Endodermal cell (in vitro differentiated cells): ENCODE measurements at regions not wholly inside any gene's neighbourhood (a gene's known extent, or its start where the extent isn't known, plus 50 kb on each side); places are given as distances from the start of the nearest gene placed in this dataset.
A peak's percentile ranks its signal among the peaks of the same experiment; 100 is the strongest.

Experiments used
- DNase-seq: peaks from one replicate; pipeline ENCODE4 v3.0.0-alpha.2; 2017
- H3K27ac ChIP-seq: 2 replicates; pipeline ENCODE4 v1.5.1; 2013; ENCODE audit warnings: mild to moderate bottlenecking, low read depth, low read length, moderate library complexity
- H3K27me3 ChIP-seq: 2 replicates; pipeline ENCODE4 v1.6.1; 2013; ENCODE audit warnings: mild to moderate bottlenecking, low read length, moderate library complexity; ENCODE audit not compliant: insufficient read depth, control insufficient read depth, poor library complexity, severe bottlenecking
- H3K36me3 ChIP-seq: 2 replicates; pipeline ENCODE4 v1.7.0; 2013; ENCODE audit warnings: mild to moderate bottlenecking, low read length, moderate library complexity; ENCODE audit not compliant: control insufficient read depth, insufficient read depth
- H3K4me1 ChIP-seq: one replicate; pipeline ENCODE4 v1.7.0; 2013; ENCODE audit warnings: low read length; ENCODE audit not compliant: control insufficient read depth, insufficient read depth
- H3K4me3 ChIP-seq: 2 replicates; pipeline ENCODE4 v1.5.1; 2013; ENCODE audit warnings: mild to moderate bottlenecking, low read length, moderate library complexity
- H3K9ac ChIP-seq: 2 replicates; pipeline ENCODE4 v1.6.1; 2013; ENCODE audit warnings: mild to moderate bottlenecking, low read length, moderate library complexity; ENCODE audit not compliant: poor library complexity, severe bottlenecking; ENCODE audit errors: extremely low read depth
- H3K9me3 ChIP-seq: 2 replicates; pipeline ENCODE4 v1.6.1; 2013; ENCODE audit warnings: mild to moderate bottlenecking, low read length, moderate library complexity; ENCODE audit not compliant: control insufficient read depth
- H3K27ac Mint-ChIP-seq: 2 replicates; pipeline ENCODE4 v1.8.0; 2020; ENCODE audit warnings: mixed read lengths
- H3K27me3 Mint-ChIP-seq: 2 replicates; pipeline ENCODE4 v1.8.0; 2021; ENCODE audit warnings: mild to moderate bottlenecking, mixed read lengths; ENCODE audit not compliant: insufficient read depth
- H3K36me3 Mint-ChIP-seq: 2 replicates; pipeline ENCODE4 v1.8.0; 2020; ENCODE audit warnings: low read depth, mixed read lengths
- H3K4me1 Mint-ChIP-seq: 2 replicates; pipeline ENCODE4 v1.8.0; 2020; ENCODE audit warnings: mixed read lengths
- H3K4me3 Mint-ChIP-seq: 2 replicates; pipeline ENCODE4 v1.8.0; 2020; ENCODE audit warnings: mild to moderate bottlenecking, moderate library complexity, mixed read lengths
- H3K9me3 Mint-ChIP-seq: 2 replicates; pipeline ENCODE4 v1.8.0; 2020; ENCODE audit warnings: mild to moderate bottlenecking, mixed read lengths
- WGBS, 2 experiments: methylation state at CpG; one replicate each; pipeline versions ENCODE4 v1.1.5 to v1.1.7; 2013; ENCODE audit warnings: missing lambda C conversion rate in 2 of 2, mixed read lengths in 1 of 2; ENCODE audit not compliant: insufficient coverage in 1 of 2, insufficient read length in 1 of 2; 5-methylcytosine and 5-hydroxymethylcytosine counted together
- TF ChIP-seq, protein P1 (sequence below): fragments of 200-600 bp; sonication (generic); conservative IDR thresholded peaks from 2 replicates; pipeline ENCODE4 v1.5.0; 2021; ENCODE audit warnings: antibody characterized with exemption, mild to moderate bottlenecking

DNA sequence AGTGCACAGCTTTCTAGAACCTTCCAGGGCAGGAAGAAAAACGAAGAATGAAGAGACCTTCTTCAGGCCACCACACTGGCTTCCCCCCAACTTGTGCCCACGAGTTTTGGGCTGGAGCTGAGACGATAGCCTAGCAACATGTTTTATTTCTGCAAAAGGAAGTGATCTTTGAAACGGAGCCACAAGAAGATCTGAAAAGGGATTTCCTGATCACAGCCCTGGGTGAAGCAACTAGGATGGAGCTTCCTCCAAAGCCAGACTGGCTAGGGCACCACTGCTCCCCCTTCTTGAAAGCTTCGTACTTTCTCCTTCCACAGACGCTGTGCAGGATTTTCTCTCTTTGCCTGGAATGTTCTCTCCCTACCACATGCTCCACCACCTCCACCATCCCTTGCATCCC is 418.3 kb downstream of the MED13L start:
- Histone ChIP-seq H3K9ac (no peak overlapping the region), H3K27me3 (no peaks in the 10 kb centered on the region), H3K36me3 (no peaks in the 10 kb centered on the region), H3K9me3 (no peaks in the 10 kb centered on the region), H3K4me3 (no peak overlapping the region), H3K27ac (no peak overlapping the region), H3K4me1 (no peaks in the 10 kb centered on the region)
- 80 to 88% methylated on average over 5 to 6 of the region's 6 CpGs for WGBS, 2 experiments
- Mint-ChIP-seq H3K4me1 (no peaks in the 10 kb centered on the region), H3K27me3 (peaks cover 1% of the 10 kb centered on the region), H3K36me3 (no peaks in the 10 kb centered on the region), H3K4me3 (no peak overlapping the region), H3K27ac (no peak overlapping the region), H3K9me3 (no peaks in the 10 kb centered on the region)
- no peak for DNase-seq
- TF ChIP-seq, protein P1, sequence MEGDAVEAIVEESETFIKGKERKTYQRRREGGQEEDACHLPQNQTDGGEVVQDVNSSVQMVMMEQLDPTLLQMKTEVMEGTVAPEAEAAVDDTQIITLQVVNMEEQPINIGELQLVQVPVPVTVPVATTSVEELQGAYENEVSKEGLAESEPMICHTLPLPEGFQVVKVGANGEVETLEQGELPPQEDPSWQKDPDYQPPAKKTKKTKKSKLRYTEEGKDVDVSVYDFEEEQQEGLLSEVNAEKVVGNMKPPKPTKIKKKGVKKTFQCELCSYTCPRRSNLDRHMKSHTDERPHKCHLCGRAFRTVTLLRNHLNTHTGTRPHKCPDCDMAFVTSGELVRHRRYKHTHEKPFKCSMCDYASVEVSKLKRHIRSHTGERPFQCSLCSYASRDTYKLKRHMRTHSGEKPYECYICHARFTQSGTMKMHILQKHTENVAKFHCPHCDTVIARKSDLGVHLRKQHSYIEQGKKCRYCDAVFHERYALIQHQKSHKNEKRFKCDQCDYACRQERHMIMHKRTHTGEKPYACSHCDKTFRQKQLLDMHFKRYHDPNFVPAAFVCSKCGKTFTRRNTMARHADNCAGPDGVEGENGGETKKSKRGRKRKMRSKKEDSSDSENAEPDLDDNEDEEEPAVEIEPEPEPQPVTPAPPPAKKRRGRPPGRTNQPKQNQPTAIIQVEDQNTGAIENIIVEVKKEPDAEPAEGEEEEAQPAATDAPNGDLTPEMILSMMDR = no peak

DNA sequence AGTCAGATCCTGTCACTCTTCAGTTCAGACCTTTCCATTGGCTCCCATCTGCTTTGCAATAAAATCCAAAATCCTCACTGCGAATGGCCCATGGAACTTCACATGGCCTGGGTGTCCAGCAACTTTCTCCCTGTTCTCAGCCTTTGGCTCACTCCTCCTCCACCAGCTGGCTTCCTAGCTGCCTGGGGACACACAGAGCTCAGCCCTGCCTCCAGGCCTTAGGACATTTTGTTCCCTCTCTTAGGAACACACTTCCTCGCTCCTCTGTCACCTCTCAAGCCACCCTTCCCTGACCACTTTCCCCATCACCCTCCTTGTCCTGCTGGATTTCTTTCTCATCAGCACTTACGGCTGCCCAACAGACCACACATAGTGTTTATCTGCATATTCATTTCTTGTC is 419.6 kb downstream of the MED13L start:
- no peaks in the 10 kb centered on the region for H3K27me3 ChIP-seq
- H3K27ac Mint-ChIP-seq = no peak overlapping the region
- no peak overlapping the region for H3K27ac ChIP-seq
- H3K36me3 ChIP-seq = no peaks in the 10 kb centered on the region
- no peak overlapping the region for H3K4me3 Mint-ChIP-seq
- H3K4me1 ChIP-seq = no peaks in the 10 kb centered on the region
- TF ChIP-seq, protein P1 = no peak
- 89 to 90% methylated on average over 3 of the region's 3 CpGs for WGBS, 2 experiments
- no peak overlapping the region for H3K9ac ChIP-seq
- H3K4me1 Mint-ChIP-seq = no peaks in the 10 kb centered on the region
- H3K27me3 Mint-ChIP-seq = peaks cover 1% of the 10 kb centered on the region
- no peaks in the 10 kb centered on the region for H3K9me3 Mint-ChIP-seq
- H3K36me3 Mint-ChIP-seq = no peaks in the 10 kb centered on the region
- no peak overlapping the region for H3K4me3 ChIP-seq
- no peak for DNase-seq
- no peaks in the 10 kb centered on the region for H3K9me3 ChIP-seq

DNA sequence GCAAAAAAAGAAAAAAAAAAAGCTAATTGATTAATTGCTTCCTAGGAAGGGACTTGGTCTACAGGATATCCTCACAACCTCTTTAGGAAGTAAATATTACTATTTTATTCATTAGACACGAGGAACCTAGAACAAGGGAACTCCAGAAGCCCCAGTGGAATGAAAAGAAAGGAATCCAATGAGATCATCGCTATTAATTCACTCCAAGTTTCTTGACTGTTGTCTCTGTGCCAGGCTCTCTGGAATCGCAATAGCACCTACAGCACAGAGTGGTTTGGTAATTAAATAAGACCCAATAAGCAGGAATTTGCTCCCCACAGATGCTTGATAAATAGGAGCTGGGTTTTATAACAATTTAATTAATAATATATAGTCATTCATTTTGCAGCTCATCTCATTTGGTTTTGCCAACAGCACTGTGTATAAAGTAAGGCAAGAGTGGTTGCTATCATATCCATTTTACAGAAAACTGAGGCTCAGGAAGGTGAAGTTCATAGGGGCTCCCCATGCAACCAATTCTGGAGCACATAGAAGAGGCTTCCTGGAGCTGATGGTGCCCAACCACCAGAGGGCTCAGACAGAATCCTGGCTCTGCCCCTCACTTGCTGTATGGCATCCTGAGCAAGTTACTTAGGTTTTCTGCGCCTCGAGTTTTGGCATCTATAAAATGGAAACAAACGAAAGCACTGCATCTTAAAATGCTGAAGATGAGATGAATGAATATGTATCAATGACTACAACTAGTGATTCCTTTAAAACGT is 420.2 kb downstream of the MED13L start:
- no peaks in the 10 kb centered on the region for H3K4me1 Mint-ChIP-seq
- no peak overlapping the region for H3K9ac ChIP-seq
- 89 to 100% methylated on average over 4 to 7 of the region's 7 CpGs for WGBS, 2 experiments
- peak; percentile 69 for DNase-seq
- TF ChIP-seq, protein P1 = peak; percentile 72
- no peaks in the 10 kb centered on the region for H3K9me3 ChIP-seq
- no peaks in the 10 kb centered on the region for H3K9me3 Mint-ChIP-seq
- H3K4me1 ChIP-seq = no peaks in the 10 kb centered on the region
- H3K36me3 ChIP-seq = no peaks in the 10 kb centered on the region
- no peak overlapping the region for H3K4me3 Mint-ChIP-seq
- no peak overlapping the region for H3K27ac ChIP-seq
- peaks cover 1% of the 10 kb centered on the region for H3K27me3 Mint-ChIP-seq
- H3K36me3 Mint-ChIP-seq = no peaks in the 10 kb centered on the region
- H3K27ac Mint-ChIP-seq = no peak overlapping the region
- H3K27me3 ChIP-seq = no peaks in the 10 kb centered on the region
- H3K4me3 ChIP-seq = no peak overlapping the region
